SIG-M5 (cell line): ENCODE measurements at regions not wholly inside any gene's neighbourhood (a gene's known extent, or its start where the extent isn't known, plus 50 kb on each side); places are given as distances from the start of the nearest gene placed in this dataset.

Source experiments
- DNase-seq: peaks from one replicate; lab custom pipeline; 2025; lab: John Stamatoyannopoulos, UW

DNA sequence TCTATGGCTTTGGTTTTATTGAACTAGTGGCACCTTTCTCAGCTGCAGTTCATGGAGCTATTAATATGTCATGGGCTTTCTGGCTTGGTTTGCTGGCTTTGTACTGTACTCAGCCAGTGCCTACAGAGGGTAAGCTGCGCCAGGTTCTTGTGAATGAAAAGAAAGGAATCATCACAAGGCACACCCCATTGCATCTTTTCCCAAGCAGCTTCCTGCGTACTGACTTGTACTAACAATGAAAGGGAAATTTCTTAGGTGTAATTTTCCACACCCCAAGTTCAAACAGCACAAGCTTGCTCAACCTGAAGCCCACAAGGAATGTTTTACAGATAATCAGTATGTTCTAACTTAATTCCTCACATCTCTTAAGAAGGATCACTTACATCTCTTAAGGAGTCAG is 78.0 kb upstream of the TNFSF18 start:
- no peak for DNase-seq

DNA sequence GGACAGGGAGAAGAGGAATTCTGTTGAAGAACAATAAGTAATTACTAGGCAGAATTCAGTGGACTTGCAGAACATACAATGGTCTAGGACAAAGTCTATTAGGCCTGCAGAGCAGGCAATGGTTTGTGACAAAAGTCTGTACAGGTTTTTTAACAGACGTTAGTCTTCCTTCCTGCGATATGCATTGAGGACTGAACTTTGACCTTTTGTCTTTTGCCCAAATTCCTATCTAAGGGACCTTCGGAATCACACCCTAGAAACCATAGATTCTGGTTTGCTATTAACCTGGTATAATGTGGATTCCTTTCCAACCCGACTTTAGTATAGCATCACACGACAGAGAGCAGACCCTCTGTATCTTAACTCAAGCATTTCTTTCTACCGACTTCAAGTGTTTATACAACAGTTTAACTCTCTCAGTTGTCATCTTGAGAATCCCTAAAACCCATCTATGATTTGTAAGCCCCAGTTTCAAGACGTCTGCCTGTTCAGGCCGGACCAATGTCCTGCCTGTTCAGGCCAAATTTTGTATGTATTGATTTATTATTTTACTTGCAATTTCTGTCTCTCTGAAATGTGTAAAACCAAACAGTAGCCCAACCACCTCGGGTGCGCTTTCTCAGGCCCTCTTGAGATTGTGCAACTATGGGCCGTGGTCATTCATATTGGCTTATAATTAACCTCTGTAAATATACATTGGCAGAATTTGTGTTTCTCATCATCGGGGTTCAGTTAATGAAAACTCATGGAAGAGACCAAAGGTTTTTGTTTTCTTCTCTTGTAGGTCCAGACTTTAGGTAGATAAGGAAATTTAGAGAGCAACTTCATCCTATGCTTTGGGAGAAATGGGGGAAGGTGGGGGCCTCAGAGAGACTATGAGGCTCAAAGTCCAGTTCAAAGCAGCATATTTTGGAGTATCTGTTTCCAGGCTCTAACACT is 76.9 kb upstream of the TNFSF18 start:
- DNase-seq, result no peak

DNA sequence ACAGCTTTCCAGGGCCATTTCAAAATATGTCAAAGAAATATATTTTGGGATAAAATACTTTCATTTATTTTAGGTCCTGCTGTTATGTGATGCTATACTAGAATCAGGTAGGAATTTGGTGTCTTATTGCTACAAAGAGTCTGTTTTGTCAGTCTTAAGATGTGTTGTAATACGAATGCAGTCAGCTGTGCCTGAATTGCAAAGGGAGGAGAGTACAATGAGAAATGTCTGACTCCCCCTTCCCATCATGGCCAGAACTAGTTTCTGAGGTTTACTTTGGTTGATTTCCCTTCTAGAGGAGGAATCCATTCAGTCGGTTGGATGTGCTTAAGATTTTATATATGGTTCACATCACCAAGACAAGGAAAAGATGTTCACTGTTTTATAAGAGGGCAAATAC is 75.7 kb upstream of the TNFSF18 start:
- DNase-seq, result no peak

DNA sequence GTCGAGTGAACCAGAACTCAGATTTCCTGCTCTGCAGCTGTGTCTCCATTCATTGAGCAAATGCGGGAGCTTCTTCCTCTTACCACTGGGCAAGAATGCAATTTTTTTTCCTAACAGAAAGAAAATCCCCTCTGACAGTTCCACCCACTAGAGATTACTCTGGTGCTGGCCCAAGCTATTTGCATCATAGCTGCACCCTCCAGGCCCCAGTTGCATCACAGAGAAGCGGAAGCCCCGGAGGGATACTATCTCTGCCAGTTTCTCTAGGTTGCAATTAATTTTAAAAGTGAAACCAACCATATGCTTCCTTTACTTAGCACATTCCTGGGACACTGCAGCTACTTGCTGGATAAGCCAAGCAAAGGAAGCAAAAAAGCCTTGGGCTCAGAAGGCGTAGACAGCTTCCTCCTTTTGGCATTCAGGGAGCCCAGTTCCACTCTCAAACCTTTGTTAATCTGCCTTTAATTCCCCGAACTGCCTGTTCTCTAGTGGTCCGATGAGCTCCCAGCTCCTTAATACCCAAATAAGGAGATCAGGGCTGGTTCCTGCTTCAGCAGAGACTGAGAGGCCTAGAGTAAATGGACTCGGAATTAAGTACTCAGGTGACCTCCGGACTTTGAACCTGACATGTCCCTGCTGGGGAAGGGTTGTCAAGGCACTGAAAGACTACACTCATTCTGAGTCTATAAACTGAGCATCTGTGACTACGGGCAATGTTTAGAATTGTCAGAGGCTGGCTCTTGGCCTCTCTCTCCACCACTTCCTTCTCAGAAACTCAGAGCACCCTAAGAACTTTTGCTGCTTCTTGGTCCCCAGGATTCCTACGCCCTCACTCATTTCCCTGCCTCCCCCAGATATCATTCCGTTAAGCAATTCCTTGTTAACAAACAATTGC is 72.5 kb upstream of the TNFSF18 start:
- DNase-seq, result peak; percentile 91

DNA sequence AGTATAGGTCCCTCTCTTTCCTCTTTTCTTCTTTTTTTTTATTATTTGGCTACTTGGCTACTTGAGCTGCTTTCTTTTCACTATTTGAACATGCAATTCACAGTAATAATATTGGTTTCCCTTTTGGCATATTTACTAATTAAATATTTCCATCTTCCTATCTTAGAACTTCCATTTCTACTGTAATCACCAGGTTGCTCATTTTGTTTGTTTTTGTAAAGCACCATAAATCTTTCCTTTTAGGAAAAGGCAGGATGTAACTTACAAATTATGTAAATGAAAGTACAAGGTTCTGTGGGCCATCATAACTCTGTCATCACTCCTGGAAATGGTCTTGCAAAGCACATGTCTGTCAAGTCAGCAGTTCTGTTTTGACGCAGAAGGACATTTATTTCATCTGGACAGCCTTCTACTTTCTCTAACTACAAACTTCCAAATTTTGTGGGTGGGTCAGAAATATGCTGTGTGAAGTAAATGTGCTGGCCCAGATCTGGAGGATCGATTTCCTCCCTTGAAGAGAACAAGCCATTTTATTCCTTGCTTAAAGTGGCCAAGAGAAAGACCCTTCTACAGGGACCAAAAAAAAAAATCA is 71.7 kb upstream of the TNFSF18 start:
- DNase-seq, result no peak

DNA sequence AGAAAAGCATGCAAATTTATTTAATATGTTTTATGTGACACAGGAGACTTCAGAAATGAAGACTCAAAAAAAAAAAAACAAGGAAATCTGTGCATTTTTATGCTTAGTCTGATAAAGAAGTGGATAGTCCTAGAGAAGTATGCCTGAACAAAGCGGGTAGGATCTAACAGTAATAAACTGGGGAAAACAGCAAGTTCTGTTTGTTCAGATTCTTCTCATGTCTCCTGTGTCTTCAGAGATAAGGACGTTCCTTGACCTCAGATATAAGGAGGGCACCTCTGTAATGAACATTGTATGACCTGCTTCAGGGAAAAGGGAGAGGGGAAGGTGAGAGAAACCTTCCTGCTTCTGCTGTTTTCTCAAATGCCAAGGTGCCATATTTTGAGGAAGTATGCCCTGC is 67.7 kb upstream of the TNFSF18 start:
- no peak for DNase-seq

DNA sequence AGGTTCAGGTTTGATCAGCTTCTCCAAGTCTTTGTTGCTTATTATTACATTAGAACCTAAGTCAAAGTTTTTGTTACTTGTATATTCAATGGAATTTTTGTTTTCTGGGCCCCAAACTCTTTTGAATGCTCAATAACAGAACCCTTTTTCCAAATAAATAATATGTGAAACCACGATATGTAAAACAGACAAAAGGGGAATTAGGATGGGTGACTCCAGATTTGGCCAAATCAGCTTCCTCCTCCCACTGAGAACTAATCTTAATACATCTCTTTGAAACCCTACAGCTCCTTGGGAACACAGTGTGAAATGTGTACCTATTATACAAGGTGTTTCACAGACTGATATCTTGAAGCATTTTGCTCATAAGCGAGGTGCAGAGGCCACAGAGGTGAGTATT is 67.0 kb upstream of the TNFSF18 start:
- no peak for DNase-seq

DNA sequence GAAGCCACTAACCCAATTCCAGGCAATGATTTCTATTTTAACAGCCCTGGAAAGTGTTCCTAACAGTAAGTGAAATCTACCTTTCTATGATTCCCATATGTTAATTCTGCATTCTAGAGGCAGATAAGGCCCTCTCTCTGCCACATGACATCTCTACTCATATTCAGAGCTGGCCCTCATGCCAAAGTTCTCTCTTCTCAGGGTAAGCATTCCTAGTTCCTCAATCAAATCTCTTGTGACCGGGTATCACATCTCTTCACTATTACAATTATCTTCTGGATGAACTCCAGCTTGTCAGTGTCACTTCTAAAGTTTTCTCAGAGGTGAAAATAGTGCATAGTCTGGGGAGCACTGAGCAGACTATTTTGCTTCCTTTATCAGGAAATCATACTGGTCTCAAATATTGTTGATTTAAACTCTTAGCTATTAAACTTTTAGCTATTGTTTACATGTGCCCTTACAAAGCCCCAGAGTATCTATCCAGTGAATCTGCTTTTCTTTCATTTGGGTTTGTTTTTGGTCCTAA is 66.4 kb upstream of the TNFSF18 start:
- DNase-seq, result no peak

DNA sequence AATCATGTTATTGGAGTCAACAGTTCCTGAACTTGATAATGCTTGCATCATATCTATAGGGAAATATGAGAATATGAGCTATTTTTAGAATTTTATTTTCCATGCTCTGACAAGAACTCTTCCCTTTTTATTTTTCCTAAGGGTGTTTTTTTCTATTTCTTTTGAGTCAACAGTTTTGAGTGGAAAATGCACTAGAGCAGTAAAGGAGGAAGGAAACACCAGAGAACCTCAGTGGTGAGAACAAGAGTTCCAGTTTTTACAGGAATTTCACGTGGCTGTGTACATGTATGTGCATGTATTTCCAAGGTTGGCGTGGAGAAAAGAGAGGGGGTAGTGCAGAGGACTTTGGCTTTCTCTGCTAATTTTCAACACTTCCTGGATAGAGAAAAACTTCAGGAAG is 63.6 kb upstream of the TNFSF18 start:
- no peak for DNase-seq

DNA sequence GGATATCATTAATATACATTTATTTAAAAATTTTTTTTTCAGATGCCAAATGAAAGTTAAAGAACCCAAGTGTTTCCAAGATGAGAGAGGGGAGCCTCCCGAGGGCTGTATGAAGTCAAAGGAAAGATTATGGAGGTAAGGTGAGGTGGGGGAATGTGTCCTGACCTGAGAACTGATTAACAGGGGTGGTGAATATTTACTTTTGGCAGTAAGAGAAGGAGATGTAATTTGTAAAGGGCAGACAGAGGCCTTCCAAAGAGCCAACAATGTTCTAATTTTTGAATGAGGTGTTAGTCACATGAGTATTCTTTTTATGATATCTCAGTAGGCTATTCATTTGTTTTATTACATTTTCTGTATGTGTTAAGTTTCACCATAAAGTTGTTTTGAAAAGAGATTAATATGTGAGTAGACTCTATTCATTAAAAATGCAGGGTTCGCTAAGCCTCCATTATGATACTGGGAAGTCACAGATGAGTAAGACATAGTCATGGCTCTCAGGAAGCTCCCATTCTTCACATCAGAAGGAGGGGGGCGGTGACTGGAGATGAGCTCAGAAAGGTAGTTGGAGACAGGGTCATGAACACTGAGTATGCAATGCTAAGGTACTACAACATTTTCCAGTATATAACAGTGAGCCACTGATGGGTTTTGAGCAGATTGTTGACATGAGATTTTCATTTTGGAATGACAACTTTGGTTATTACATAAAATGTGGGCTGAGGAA is 62.4 kb upstream of the TNFSF18 start:
- DNase-seq, result no peak

DNA sequence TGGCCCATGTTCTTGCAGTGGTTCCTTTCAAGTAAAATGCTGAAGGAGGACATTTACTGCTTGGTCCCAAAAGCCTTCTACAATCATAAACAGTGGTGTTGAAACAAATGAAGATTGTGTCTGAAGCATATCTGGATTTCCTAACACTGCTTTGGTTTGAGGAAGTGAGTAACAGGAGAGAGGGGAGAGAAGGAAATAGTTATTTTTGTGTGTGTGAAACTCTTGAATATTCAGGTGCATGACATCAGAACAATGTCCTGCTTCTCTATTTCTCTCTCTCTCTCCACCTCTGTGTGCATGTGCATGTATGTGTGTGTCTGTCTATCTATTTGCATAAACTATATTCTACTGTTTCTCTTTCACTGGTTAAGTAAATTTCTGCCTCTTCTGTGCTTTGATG is 61.4 kb upstream of the TNFSF18 start:
- peak; percentile 96 for DNase-seq

DNA sequence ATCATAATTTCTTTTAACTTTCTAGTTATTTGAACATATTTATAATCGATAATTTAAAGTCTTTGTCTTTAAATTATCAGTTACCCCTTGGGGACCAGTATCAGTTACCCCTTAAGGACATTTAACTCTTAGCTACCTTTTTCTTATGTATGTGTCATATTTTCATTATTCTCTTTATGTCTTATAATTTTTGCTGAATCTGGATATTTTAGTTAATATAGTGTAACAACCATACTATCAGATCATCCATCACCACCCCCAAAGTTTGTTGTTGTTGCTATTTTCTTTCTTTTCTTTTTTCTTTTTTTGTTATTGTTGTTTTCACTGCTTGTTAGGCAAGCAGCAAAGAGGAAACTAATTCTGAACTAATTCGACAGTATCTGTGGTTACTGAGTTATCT is 57.0 kb upstream of the TNFSF18 start:
- no peak for DNase-seq

DNA sequence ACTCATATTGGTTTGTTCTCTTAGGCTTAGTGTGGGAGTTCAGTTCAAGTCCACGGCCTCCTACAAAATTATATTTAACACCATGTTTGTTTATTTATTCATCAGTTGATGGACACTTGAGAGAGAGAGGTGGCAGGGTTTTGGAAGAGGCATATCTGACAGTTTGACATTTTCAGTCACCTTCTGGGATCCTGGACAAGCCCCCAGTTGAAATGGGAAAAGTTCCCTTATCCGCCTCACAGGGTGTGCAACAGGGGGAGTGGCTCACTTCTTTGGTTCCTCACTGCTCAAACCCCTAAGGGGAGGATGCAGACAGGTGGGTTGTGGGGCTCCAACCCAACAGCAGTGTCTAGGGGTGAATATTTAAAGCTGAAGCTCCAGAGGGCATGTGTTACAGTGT is 52.3 kb upstream of the TNFSF18 start:
- no peak for DNase-seq

DNA sequence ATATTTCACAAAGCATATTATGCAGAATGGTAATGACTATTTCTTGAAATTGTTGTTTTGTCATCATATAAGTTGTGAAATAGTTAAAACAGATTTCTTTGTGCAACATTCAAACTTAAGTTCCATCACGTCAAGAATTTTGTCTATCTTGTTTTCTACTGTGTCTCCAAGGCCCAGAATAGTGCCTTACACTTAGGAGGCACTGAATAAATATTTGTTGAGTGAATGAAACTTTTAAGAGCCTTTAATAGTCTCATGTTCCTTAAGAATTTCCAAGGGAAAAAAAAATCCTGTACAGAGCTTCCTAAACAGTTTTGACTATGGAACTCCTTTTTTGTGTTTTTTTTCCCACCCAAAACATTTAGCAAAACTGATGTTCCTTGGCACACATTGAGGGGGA is 50.8 kb upstream of the TNFSF18 start:
- DNase-seq, result no peak

DNA sequence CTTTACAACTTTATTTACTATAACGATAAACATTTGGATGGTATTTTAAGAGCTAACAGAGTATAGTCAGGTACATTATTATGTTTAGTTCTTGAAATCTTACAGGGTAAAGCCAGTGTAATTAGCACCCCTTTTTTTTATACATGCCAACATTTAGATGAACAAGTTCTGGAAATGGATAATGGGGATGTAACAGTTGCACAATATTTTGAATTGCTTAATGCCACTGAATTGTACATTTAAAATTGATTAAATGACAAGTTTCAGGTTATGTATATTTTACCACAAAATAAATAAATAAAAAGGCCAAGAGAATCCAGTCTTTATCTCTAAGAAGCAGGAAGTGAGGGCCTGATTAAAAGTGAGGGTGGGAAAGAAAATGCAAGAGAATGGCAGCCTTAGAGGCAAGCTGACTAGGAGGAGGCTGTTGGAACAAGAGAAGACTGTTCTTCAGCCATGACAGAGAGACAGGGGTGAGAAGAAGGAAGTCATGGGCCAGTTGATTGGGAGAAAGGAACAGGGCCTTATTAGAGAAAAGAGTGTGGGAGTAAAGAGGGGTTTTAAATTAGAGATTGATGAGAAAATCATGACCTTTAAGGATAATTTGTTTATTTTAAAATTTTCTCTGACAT is 49.9 kb upstream of the TNFSF18 start:
- DNase-seq, result no peak
